NCI-H774 (cell line): ENCODE measurements at regions not wholly inside any gene's neighbourhood (a gene's known extent, or its start where the extent isn't known, plus 50 kb on each side); places are given as distances from the start of the nearest gene placed in this dataset.
A peak's percentile ranks its signal among the peaks of the same experiment; 100 is the strongest.

ENCODE experiments used
- DNase-seq: peaks from one replicate; lab custom pipeline; 2025; lab: John Stamatoyannopoulos, UW

DNA sequence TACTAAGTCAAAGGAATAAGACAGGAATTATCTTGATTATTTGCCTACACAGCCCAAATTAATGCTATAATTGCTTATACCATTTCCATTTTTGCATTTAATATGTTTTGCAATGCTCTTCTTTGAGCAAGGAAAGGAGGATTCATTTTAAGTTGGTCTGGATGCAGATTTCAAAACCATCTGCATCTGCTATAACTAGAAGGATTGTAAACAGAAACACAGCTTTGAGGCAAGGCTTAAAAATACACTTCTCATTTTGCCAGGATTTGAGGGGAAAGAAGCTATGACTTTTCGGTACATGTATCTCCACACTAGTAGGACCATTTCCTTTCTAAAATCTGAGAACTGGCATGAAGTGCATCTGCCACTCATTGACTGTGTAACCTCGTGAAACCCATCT is 95.9 kb upstream of the MTNR1B start:
- DNase-seq: no peak

GRCh38 chr11:92875473-92875872 is 94.0 kb upstream of the MTNR1B start:
- DNase-seq: no peak

GRCh38 chr11:92879086-92879485 is 90.4 kb upstream of the MTNR1B start:
- DNase-seq: no peak

DNA sequence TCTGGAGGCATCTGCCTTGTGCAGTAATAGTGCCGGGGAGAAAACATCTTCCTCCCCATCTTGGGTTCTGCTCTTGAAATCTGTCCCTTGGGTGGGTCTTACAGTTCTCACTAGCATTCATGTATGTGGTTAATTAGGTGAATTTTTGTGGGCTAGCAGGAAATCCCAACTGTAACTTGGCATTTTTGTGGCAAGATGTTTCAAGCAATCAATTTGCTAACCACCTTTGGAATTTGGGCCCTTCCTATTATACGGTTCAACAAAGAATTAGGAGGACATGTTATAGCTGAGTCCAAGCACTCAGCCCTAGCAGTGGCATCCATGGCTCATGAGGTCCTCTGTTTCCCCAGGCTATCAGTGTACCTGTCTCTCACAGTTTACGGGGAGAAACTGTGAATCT is 89.1 kb upstream of the MTNR1B start:
- no peak for DNase-seq

DNA sequence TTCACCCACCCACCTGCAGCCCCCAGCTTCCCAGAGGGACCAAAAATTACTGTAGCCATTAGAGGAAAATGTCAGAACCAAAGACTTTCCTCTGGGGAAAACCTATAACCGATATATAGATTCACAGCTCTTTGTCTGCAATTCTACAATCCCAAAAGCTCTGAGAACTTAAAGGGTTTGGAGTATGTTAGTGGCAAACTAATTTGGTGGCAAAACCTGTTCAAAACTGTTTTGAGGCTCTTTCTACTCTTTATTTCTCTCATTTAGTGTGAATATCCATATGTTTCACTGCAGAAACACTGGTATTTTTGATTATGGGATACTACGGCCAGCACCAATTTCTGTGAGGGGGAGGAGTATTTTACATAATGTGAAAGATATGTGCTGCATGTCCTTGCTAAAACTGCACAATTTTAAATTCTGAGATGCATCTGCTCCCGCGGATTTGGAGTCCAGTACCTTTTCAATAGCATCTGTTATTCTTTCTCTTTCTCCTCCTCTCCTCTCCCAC is 87.5 kb upstream of the MTNR1B start:
- no peak for DNase-seq

DNA sequence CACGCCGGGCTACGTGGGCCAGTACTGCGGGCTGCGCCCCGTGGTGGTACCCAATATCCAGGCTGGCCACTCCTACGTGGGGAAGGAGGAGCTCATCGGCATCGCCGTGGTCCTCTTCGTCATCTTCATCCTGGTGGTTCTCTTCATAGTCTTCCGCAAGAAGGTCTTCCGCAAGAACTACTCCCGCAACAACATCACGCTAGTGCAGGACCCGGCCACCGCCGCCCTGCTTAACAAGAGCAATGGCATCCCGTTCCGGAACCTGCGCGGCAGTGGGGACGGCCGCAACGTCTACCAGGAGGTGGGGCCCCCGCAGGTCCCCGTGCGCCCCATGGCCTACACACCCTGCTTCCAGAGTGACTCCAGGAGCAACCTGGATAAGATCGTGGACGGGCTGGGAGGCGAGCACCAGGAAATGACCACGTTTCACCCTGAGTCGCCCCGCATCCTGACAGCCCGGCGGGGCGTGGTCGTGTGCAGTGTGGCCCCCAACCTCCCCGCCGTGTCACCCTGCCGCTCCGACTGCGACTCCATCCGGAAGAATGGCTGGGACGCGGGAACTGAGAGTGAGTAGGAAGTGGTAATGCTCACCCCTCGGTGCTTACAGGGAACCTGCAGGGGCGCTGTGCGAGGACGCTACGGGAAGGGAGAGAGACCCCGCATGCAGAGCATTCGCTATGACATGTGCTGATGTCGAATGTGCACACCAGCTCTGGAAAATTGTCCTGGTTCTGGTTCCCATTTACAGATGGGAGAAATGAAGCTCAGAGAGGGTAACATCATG is 86.4 kb upstream of the MTNR1B start:
- no peak for DNase-seq

GRCh38 chr11:92885600-92885999 is 83.9 kb upstream of the MTNR1B start:
- no peak for DNase-seq

DNA sequence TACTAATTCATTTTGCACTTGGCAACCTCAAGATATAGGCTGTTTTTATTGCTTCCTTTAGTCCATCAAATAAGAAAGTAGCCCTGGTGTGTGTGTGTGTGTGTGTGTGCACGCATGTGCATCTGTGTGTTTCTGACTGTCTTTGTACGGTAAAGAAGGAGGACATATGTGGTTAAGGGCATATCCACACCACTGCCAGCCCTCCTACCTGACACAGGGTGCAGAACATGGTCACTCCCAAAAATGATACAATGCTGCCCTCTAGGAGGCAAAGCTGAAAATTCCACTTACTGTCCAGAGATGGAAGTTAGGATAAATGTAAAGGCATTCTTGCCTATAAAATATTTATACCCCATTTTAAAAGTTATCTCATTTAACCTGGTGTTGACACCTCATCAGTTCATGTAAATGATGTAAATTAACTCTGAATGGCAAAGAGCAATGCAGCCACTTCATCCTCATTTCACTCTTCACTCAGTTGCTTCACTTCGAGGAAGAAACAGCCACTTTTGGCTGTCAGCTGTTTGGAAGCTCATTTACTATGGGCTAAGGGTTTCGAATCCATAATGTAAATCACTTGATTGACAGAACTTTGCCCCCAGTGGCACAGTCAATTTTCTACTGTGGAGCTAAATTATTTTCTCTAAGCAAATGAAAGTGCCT is 83.1 kb upstream of the MTNR1B start:
- DNase-seq: peak; percentile 75

DNA sequence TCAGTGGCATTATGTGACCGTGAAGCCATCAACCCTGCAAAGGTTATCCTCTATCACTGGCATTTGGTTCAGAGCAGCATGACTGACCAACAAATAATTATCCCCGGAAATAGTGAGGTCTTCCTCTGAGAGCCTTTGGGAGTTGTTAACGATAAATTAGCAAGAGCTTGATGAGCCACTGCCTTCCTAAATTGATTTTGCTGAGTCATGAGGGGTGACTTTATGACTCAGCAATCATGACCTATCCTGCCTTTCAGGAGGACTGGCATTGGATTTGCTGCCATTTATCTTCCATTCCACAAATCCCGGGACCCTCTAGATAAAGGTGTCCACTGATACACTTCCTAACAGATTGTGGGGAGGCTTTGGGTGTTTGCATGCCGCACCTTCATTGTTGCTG is 80.8 kb upstream of the MTNR1B start:
- no peak for DNase-seq

DNA sequence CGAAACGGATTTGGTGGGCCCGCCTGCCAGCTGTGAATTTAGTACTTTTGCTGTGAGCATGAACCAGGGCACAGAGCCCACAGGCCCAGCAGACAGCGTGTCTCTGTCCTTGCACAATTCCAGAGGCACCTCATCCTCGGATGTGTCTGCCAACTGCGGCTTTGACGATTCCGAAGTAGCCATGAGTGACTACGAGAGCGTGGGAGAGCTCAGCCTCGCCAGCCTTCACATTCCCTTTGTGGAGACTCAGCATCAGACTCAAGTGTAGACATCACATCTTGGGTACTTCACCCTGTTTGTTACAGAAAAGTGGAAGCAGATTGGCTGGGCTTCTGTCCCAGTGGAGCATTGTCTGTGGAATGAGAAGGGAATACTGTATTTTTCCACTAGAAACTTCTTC is 78.6 kb upstream of the MTNR1B start:
- no peak for DNase-seq

DNA sequence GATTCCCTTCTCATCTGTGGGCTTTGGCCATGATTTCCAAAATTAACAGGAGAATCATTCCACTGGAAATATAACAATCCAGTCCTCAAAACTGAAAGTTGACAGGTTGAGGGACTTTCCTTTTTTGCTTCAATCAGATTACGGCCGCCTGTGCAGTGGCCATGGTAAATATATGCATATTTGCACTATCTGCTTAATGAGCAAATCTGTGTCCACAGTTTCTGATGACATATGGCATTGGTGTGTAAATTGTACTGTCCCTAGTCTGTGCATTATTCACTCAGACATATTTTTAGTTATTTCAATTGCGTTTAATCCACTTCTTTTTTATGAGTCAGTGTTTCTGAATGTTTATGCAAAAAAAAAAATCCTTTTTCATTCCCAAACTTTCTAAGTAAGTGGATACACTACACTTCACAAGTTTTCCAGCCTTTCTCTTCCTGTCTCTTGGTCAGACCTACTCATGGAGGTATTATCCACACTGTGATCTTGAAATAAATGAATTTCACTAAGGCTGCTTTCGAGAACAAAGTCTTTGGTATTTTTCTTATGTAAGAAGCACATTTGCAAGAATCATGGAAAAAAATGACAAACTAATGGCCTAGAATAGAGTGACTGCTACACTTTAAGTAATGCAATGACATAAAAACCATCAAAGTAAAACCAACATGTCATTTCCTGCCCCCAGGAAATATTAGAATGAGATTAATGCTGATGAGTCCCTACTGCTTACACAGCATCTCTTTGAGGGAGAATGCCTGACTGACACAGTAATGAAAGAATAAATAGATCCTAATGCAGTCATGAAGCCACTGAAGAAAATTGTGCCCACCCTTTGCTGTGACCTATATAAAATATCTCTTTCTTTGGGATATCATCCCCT is 76.4 kb upstream of the MTNR1B start:
- no peak for DNase-seq

DNA sequence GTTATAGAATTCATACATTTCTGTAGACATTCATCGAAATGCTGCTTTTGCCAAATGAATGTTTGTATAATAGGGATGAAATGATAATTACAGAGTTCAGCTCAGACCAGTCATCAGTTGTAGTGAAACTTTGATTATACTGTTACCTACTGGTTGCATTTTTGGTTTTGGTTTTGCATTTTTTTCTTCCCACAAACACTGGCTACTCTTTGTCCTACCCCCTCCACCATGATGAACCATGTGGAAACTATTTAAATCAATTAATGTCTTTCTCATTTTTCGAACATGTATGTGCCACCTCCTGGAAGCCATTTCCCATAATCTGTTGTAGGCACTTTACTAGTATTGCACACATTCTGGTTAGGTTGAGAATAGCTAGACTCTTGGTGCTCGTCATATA is 75.3 kb upstream of the MTNR1B start:
- no peak for DNase-seq

GRCh38 chr11:92897487-92897886 is 72.0 kb upstream of the MTNR1B start:
- DNase-seq: no peak

GRCh38 chr11:92902417-92902816 is 67.0 kb upstream of the MTNR1B start:
- no peak for DNase-seq

GRCh38 chr11:92907671-92908070 is 61.8 kb upstream of the MTNR1B start:
- no peak for DNase-seq

- DNase-seq: no peak
These were observed 60.2 kb upstream of the MTNR1B start for GRCh38 chr11:92909214-92909613.

GRCh38 chr11:92911478-92911877 is 58.0 kb upstream of the MTNR1B start:
- peak; percentile 65 for DNase-seq

DNA sequence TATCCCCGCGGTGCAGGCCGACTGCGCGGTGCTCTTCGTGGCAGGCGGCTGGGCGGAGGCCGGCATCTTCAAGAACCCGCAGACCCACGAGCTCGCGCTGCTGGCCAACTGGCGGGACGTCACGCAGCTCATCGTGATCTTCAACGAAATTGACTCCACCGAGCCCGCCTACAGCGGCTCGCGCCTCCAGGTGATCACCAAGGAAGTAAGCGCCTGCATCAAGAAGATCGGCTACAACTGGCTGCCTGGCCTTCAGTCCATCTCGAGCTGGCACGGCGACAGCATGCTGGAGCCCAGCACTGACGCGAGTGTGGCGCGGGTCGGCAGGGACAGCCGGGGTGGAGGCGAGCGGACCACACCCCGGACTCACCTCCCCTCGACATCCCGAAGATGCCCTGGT is 53.9 kb upstream of the MTNR1B start:
- no peak for DNase-seq

- DNase-seq: no peak
These were observed 53.2 kb upstream of the MTNR1B start for GRCh38 chr11:92916299-92916698.

DNA sequence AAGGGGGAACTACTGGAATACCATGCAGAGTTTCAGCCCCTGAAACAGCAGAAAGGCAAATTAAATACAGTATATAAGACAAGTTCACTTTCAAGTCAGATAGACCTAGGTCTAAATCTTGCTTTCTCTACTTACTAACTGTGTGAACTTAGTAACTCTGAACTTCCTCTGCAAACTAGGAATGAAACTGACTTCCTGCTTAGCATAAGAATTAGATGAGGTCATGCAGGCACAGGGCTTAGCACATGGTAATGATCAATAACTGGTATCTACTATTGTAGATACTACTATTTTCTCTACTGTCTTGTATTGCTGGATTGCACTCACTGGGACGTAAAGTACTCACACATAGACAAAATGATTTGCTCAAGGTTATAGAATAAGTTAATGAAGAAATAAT is 51.5 kb upstream of the MTNR1B start:
- no peak for DNase-seq

- DNase-seq: no peak
These were observed 50.4 kb upstream of the MTNR1B start for GRCh38 chr11:92919048-92919447.
